Right lobe of liver (tissue), 6 donors: ENCODE measurements at regions not wholly inside any gene's neighbourhood (a gene's known extent, or its start where the extent isn't known, plus 50 kb on each side); places are given as distances from the start of the nearest gene placed in this dataset.
A peak's percentile ranks its signal among the peaks of the same experiment; 100 is the strongest.

Experiments used
- ATAC-seq, 4 donors: fragments of 200-7000 bp; cut with Tn5 transposase; one replicate each; pipeline ENCODE4 v1.9.1; 2020; ENCODE audit warnings: mild to moderate bottlenecking in 4 of 4, moderate library complexity in 4 of 4
- DNase-seq, 3 donors: peaks; one replicate each; pipeline ENCODE4 v3.0.0-alpha.2; 2020
- H3K27ac ChIP-seq, 3 donors: fragments of 200-600 bp; one replicate each; pipeline ENCODE4 v1.8.0; 2022
- H3K27me3 ChIP-seq, 2 donors: fragments of 200-600 bp; one replicate each; pipeline ENCODE4 v1.8.0; 2022
- H3K36me3 ChIP-seq, 4 donors: fragments of 200-600 bp; sonication (generic) in 1 of 4; one replicate each; pipeline versions ENCODE4 v1.5.1 to v1.8.0; 2017 to 2022; ENCODE audit warnings: control low read depth in 1 of 4
- H3K4me1 ChIP-seq, 4 donors: fragments of 200-600 bp; sonication (generic) in 1 of 4; one replicate each; pipeline versions ENCODE4 v1.5.1 to v1.8.0; 2017 to 2022; ENCODE audit warnings: control low read depth in 1 of 4
- H3K4me3 ChIP-seq, 3 donors: fragments of 200-600 bp; one replicate each; pipeline ENCODE4 v1.8.0; 2022
- H3K9me3 ChIP-seq, 4 donors: fragments of 200-600 bp; sonication (generic) in 1 of 4; one replicate each; pipeline versions ENCODE4 v1.5.1 to v1.8.0; 2017 to 2022; ENCODE audit warnings: control low read depth in 1 of 4
- POLR2A ChIP-seq: fragments of 450-650 bp; IDR thresholded peaks from one replicate; pipeline ENCODE4 v1.6.1; 2017; ENCODE audit warnings: antibody characterized with exemption, mild to moderate bottlenecking
- WGBS: methylation state at CpG from one replicate; pipeline ENCODE4 v1.1.6; 2018; ENCODE audit warnings: low coverage, low lambda C conversion rate; ENCODE audit not compliant: insufficient coverage; ENCODE audit errors: missing lambda C conversion rate; 5-methylcytosine and 5-hydroxymethylcytosine counted together
- intact Hi-C, 2 donors: fragments of 100-400 bp; cut with DNase I; formaldehyde crosslinking; loops; one replicate each; pipeline versions ENCODE4 v1.11.2 to v1.14.1; 2022
- TF ChIP-seq, protein P1 (sequence below), 4 donors: fragments of 200-600 bp in 3 of 4; fragments of 450-650 bp in 1 of 4; IDR thresholded peaks; one replicate each; pipeline versions ENCODE4 v1.5.1 to v1.8.0; 2016 to 2022; ENCODE audit warnings: antibody characterized with exemption in 4 of 4, mild to moderate bottlenecking in 2 of 4
- donor health status: DM: no; HTN: yes; CAD: no.
- donor health status: DM: no; HTN: no; CAD: no.
- donor health status: DM: no; HTN: no; CAD: no.
- donor health status: DM: no; HTN: yes; CAD: no.
- donor health status: DM: no; HTN: yes; CAD: no.

DNA sequence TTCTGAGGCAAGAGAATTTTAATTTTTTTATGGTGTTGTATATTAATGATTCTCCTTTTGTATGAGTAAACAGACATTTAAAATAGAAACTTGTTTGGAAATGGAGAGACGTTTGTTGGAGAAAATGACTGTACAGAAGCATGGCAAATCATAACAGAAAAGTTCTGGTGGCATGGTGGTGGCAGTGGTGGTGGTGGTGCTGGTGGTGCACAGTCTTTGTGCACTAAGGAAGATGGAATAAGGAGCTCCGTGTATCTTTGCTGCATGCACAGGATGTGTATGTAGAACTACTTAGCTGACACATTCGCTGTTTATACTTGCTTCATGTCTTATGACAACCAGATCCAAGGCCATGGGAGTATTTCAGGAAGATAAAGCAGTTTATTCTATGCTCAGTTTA is 294.9 kb downstream of the UTRN start:
- no peaks in the 10 kb centered on the region for H3K4me1 ChIP-seq
- TF ChIP-seq, protein P1, sequence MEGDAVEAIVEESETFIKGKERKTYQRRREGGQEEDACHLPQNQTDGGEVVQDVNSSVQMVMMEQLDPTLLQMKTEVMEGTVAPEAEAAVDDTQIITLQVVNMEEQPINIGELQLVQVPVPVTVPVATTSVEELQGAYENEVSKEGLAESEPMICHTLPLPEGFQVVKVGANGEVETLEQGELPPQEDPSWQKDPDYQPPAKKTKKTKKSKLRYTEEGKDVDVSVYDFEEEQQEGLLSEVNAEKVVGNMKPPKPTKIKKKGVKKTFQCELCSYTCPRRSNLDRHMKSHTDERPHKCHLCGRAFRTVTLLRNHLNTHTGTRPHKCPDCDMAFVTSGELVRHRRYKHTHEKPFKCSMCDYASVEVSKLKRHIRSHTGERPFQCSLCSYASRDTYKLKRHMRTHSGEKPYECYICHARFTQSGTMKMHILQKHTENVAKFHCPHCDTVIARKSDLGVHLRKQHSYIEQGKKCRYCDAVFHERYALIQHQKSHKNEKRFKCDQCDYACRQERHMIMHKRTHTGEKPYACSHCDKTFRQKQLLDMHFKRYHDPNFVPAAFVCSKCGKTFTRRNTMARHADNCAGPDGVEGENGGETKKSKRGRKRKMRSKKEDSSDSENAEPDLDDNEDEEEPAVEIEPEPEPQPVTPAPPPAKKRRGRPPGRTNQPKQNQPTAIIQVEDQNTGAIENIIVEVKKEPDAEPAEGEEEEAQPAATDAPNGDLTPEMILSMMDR (IDR thresholded peaks at IDR 0.05) = no peak
- no peak for TF ChIP-seq POLR2A
- ATAC-seq (no peak), DNase-seq (no peak)
- peaks cover 0 to 14% (median 0%) of the 10 kb centered on the region in 4 donors for H3K36me3 ChIP-seq
- 72% methylated on average over 2 of the region's 3 CpGs for WGBS
- intact Hi-C loops = loop anchor here in 1 of 2 donors (5.0 kb wide), 1 partner anchor 352 kb away; no protein-coding TSS in a partner anchor
- H3K27ac ChIP-seq = no peak overlapping the region
- H3K9me3 ChIP-seq = no peaks in the 10 kb centered on the region
- no peak overlapping the region for H3K4me3 ChIP-seq
- no peaks in the 10 kb centered on the region for H3K27me3 ChIP-seq

DNA sequence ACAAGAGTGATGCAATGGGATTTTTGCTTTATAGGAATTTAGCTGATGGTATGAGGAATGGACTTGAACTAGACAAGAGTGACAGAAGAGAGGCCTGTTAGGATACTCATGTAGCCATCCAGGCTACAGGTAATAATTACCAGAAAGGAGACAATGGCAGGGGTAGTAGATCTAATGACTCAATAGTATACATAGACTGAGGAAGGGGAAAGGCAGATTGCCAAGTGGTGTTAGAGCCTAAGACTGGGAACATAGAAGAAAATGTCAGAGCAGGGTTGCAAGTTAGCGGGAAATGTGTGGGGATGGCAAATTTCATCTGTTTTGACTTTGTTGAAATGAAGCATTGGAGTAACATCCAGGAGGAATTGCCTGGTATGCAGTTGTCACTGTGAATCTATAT is 295.6 kb downstream of the UTRN start:
- no peak for DNase-seq
- Histone ChIP-seq H3K4me3 (no peak overlapping the region), H3K27me3 (no peaks in the 10 kb centered on the region), H3K4me1 (no peaks in the 10 kb centered on the region), H3K27ac (no peak overlapping the region), H3K9me3 (no peaks in the 10 kb centered on the region), H3K36me3 (peaks cover 0 to 14% (median 0%) of the 10 kb centered on the region in 4 donors)
- TF ChIP-seq POLR2A = no peak
- WGBS = 100% methylated on average over 1 of the region's 1 CpG
- intact Hi-C loops = loop anchor here in 1 of 2 donors (5.0 kb wide), 1 partner anchor 352 kb away; no protein-coding TSS in a partner anchor
- ATAC-seq = no peak

DNA sequence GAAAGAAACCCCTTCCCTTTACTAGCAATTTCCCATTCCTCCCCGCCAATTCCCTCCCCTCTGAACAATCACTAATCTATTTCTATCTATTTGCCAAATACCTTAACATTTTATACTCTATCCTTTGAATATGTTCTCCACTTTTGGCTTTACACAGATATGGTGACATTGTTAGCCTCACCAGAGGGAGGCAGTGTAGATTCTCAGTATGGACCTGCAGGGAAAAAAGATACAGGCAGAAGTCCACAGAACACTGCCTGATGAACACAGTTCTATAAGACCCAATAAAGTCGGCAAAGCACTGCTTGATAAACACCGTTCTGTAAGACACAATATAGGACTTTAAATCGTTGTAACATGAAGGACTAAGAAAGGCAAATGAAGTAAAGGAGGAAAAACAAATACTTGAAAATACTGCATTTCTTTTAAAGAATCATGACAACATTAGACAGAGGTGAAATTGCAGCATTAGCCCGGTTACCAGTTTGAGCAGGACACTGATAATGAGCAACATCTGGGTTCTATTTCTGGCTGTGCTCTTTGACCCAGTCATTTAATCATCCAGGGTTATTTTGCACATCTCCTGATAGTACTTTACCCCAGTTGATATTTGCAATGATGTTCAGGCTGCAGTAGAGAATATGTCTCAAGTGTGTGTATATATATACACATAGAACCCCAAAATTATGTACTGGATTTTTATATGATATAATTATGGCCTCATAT is 296.8 kb downstream of the UTRN start:
- intact Hi-C loops = loop anchor here in 1 of 2 donors (5.0 kb wide), 1 partner anchor 350 kb away; no protein-coding TSS in a partner anchor
- TF ChIP-seq, protein P1 (IDR thresholded peaks at IDR 0.05) = peak; percentile 36 to 53 (median 44)
- TF ChIP-seq POLR2A = no peak
- Histone ChIP-seq H3K9me3 (no peaks in the 10 kb centered on the region), H3K4me1 (no peaks in the 10 kb centered on the region), H3K4me3 (no peak overlapping the region), H3K36me3 (peaks cover 0 to 10% (median 0%) of the 10 kb centered on the region in 4 donors), H3K27me3 (no peaks in the 10 kb centered on the region), H3K27ac (no peak overlapping the region)
- DNase-seq (no peak), ATAC-seq (peak; percentile 66 to 83 (median 72))
- 47% methylated on average over 5 of the region's 5 CpGs for WGBS

DNA sequence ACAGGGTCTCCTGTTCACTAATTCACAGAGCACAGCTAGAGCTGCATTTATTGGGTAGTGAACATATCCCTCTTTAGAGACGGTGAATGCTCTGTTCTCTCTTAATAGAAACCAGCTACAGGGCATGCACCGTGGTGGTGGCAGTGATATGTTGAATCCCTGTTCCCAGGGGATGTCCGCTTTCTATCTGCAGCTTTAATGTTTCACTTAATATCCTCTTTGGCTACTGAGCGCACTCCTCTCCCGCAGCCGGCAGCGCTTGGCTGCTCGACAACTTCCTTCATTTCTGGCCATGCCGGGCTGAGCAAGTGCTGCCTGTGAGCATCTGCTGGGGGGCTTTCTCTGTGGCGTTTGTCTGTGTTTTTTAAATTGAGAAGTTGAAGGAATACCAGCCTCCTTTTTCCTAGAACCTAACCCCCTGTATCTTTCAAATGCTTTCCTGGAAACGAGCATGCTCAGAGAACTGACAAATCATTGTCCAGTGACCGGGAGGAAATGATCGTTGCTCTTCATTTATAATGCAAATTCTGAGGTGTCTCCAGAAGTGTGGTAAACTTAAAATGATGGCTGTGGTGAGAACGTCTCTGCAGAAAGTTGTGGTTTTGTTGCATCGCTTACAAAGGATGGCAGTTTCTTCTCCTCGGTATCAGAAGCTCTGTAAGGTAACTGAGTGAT is 297.9 kb downstream of the UTRN start:
- ATAC-seq (peak; percentile 48 to 70 (median 62)), DNase-seq (peak; percentile 42 to 64 (median 50))
- TF ChIP-seq POLR2A = no peak
- TF ChIP-seq, protein P1 (IDR thresholded peaks at IDR 0.05) = no peak
- Histone ChIP-seq H3K36me3 (peaks cover 0 to under 1% (median 0%) of the 10 kb centered on the region in 4 donors), H3K4me1 (no peaks in the 10 kb centered on the region), H3K9me3 (no peaks in the 10 kb centered on the region), H3K27me3 (no peaks in the 10 kb centered on the region), H3K27ac (no peak overlapping the region), H3K4me3 (no peak overlapping the region)
- 39% methylated on average over 10 of the region's 16 CpGs for WGBS
- intact Hi-C loops = loop anchor here in 1 of 2 donors (5.0 kb wide), 1 partner anchor 349 kb away; no protein-coding TSS in a partner anchor

DNA sequence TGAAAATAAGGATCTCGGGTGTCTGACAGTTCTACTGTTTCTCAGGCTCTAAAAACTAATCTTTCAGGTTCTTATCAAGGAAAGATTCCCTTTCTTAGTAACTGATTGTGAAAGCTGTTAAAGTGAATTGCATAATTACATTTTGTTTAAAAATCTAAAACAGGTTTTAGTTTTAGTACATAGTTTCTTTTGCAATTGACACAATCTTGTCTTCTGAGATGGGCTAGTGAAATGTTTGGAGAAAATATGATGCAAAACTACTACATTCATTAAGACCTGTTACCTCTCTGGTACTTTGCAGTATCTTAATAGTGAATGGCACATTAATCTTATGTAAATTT is 298.4 kb downstream of the UTRN start:
- H3K9me3 ChIP-seq = no peaks in the 10 kb centered on the region
- no peak for TF ChIP-seq POLR2A
- TF ChIP-seq, protein P1 (IDR thresholded peaks at IDR 0.05) = no peak
- H3K27me3 ChIP-seq = no peaks in the 10 kb centered on the region
- no peaks in the 10 kb centered on the region for H3K36me3 ChIP-seq
- no peak overlapping the region for H3K4me3 ChIP-seq
- 59% methylated on average over 1 of the region's 1 CpG for WGBS
- intact Hi-C loops = loop anchor here in 1 of 2 donors (5.0 kb wide), 1 partner anchor 349 kb away; no protein-coding TSS in a partner anchor
- no peak overlapping the region for H3K27ac ChIP-seq
- DNase-seq = no peak
- ATAC-seq = no peak
- no peaks in the 10 kb centered on the region for H3K4me1 ChIP-seq
